Heart left ventricle (tissue), 16 donors: ENCODE measurements at regions not wholly inside any gene's neighbourhood (a gene's known extent, or its start where the extent isn't known, plus 50 kb on each side); places are given as distances from the start of the nearest gene placed in this dataset.
"Not testable (repeated sequence)": the region's sequence is repeated elsewhere in the genome, so short reads cannot be mapped to it uniquely, and the experiment has no call there.

ENCODE experiments used
- ATAC-seq, 4 donors: fragments of 200-7000 bp; cut with Tn5 transposase; one replicate each; pipeline ENCODE4 v1.9.1; 2020 to 2022; ENCODE audit warnings: moderate library complexity in 4 of 4, mild to moderate bottlenecking in 3 of 4, moderate number of reproducible peaks in 1 of 4
- DNase-seq, 5 donors: peaks; one replicate each; pipeline ENCODE4 v3.0.0-alpha.2; 2020
- H3K27ac ChIP-seq, 12 donors: fragments of 200-600 bp; sonication (generic) in 4 of 12; one replicate each; pipeline versions ENCODE4 v1.5.0 to v1.8.0; 2016 to 2022; ENCODE audit warnings: mild to moderate bottlenecking in 2 of 12
- H3K27me3 ChIP-seq, 9 donors: fragments of 200-600 bp; sonication (generic) in 2 of 9; one replicate each; pipeline versions ENCODE4 v1.5.1 to v1.8.0; 2016 to 2022; ENCODE audit warnings: mild to moderate bottlenecking in 3 of 9
- H3K36me3 ChIP-seq, 9 donors: fragments of 200-600 bp; sonication (generic) in 2 of 9; one replicate each; pipeline versions ENCODE4 v1.5.0 to v1.8.0; 2018 to 2022; ENCODE audit warnings: mild to moderate bottlenecking in 2 of 9
- H3K4me1 ChIP-seq, 12 donors: fragments of 200-600 bp; sonication (generic) in 4 of 12; one replicate each; pipeline versions ENCODE4 v1.5.0 to v1.8.0; 2016 to 2022; ENCODE audit warnings: mild to moderate bottlenecking in 3 of 12
- H3K4me3 ChIP-seq, 12 donors: fragments of 200-600 bp; sonication (generic) in 4 of 12; one replicate each; pipeline versions ENCODE4 v1.5.0 to v1.8.0; 2017 to 2022; ENCODE audit warnings: mild to moderate bottlenecking in 9 of 12, moderate library complexity in 4 of 12
- H3K9me3 ChIP-seq, 12 donors: fragments of 200-600 bp; sonication (generic) in 4 of 12; one replicate each; pipeline versions ENCODE4 v1.5.0 to v1.8.0; 2016 to 2022; ENCODE audit warnings: mild to moderate bottlenecking in 1 of 12
- POLR2A ChIP-seq, 2 donors: fragments of 450-650 bp; IDR thresholded peaks; one replicate each; pipeline ENCODE4 v1.6.1; 2017; ENCODE audit warnings: antibody characterized with exemption in 2 of 2, mild to moderate bottlenecking in 2 of 2, moderate library complexity in 2 of 2
- WGBS, 4 donors: extraction: QIAGEN DNeasy Blood & Tissue Kit in 2 of 4; methylation state at CpG; one replicate each; pipeline versions ENCODE4 v1.1.5 to v1.1.7; 2013 to 2018; 5-methylcytosine and 5-hydroxymethylcytosine counted together
- intact Hi-C, 10 donors: fragments of 100-400 bp; cut with DNase I; formaldehyde crosslinking; loops; one replicate each; pipeline versions ENCODE4 v1.11.1 to v1.14.2; 2022
- TF ChIP-seq, protein P1 (sequence below), 12 donors: fragments of 200-600 bp; sonication (generic) in 4 of 12; IDR thresholded peaks; one replicate each; pipeline versions ENCODE4 v1.5.0 to v1.8.0; 2018 to 2022; ENCODE audit warnings: antibody characterized with exemption in 12 of 12, mild to moderate bottlenecking in 5 of 12
- donor health status: ischemic (EF 13 %, LVEDD 7.1; RV severe dilation, severe dysfunction).
- donor health status: healthy with polysubstance abuse.
- donor health status: DM: no; HTN: yes; CAD: no.
- donor health status: DM: no; HTN: no; CAD: no.
- donor health status: ischemic (EF 25% LVEDD 6.9; RV normal size, moderate dysfunction).
- donor health status: ischemic (EF 25% LVEDD 5.7; RV mildly dilated, moderate dysfunction).
- donor health status: healthy.
- donor health status: DM: yes; HTN: yes; CAD: no.
- donor health status: ischemic (EF 35%, LVEDD 5.7; RV mildly dilated, moderate dysfunction).
- donor health status: nonischemic (EF 11% LVEDD 7.7; RV severe dilation, severe dysfunction).
- donor health status: DM: yes; HTN: yes; CAD: no.
- donor health status: PGD.
- donor health status: ischemic (EF 29% LVEDD 5.4; RV normal size, mild dysfunction).
- donor health status: nonischemic (EF 23%, LVEDD 6.1; RV moderate dilation, normal function).

DNA sequence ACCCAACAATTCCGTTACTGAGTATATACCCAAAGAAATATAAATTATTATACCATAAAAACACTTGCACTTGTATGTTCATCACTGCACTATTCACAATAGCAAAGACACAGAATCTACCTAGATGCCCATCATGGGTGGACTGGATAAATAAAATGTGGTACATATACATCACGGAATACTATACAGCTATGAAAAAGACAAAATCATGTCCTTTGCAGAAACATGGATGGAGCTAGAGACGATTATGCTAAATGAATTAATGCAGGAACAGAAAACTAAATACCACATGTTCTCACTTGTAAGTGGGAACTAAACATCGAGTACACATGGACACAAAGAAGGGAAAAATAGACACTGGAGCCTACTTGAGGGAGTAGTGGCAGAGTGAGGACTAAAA is 185.3 kb downstream of the PYDC2 start:
- TF ChIP-seq, protein P1, sequence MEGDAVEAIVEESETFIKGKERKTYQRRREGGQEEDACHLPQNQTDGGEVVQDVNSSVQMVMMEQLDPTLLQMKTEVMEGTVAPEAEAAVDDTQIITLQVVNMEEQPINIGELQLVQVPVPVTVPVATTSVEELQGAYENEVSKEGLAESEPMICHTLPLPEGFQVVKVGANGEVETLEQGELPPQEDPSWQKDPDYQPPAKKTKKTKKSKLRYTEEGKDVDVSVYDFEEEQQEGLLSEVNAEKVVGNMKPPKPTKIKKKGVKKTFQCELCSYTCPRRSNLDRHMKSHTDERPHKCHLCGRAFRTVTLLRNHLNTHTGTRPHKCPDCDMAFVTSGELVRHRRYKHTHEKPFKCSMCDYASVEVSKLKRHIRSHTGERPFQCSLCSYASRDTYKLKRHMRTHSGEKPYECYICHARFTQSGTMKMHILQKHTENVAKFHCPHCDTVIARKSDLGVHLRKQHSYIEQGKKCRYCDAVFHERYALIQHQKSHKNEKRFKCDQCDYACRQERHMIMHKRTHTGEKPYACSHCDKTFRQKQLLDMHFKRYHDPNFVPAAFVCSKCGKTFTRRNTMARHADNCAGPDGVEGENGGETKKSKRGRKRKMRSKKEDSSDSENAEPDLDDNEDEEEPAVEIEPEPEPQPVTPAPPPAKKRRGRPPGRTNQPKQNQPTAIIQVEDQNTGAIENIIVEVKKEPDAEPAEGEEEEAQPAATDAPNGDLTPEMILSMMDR (IDR thresholded peaks at IDR 0.05) = no peak
- TF ChIP-seq POLR2A (IDR thresholded peaks at IDR 0.05) = no peak
- intact Hi-C loops = no loop called here
- Histone ChIP-seq H3K36me3 (no peaks in the 10 kb centered on the region), H3K4me1 (no peaks in the 10 kb centered on the region), H3K4me3 (no peak overlapping the region), H3K27me3 (no peaks in the 10 kb centered on the region), H3K9me3 (peaks cover 0 to 24% (median 8%) of the 10 kb centered on the region in 12 donors), H3K27ac (no peak overlapping the region)
- no peak for ATAC-seq
- WGBS, 4 donors = 90 to 94% (median 92%) methylated on average over 4 of the region's 4 CpGs
- no peak for DNase-seq

DNA sequence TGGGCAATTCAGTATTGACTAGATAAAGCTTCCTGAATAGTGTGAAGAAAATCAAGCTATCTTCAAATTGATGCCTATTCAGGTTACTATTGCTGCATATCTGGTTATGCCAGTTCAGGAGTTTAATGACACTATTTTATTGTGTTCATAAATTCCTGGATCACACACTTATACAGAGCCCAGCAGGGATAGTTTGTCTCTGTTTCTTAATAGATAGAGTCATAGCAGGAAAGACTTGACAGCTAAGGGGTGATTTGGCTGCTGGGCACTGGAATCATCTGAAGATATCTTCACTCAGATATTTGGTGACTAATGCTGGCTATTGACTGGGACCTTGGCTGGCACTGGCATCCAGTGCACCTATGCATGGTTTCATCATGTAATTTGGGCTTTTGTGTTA is 187.8 kb downstream of the PYDC2 start:
- DNase-seq = no peak
- Histone ChIP-seq H3K36me3 (no peaks in the 10 kb centered on the region), H3K9me3 (peaks cover 0 to 24% (median 8%) of the 10 kb centered on the region in 12 donors), H3K27ac (no peak overlapping the region), H3K4me1 (no peaks in the 10 kb centered on the region), H3K4me3 (no peak overlapping the region), H3K27me3 (no peaks in the 10 kb centered on the region)
- ATAC-seq = no peak
- TF ChIP-seq POLR2A (IDR thresholded peaks at IDR 0.05) = no peak
- TF ChIP-seq, protein P1 (IDR thresholded peaks at IDR 0.05) = no peak
- intact Hi-C loops = no loop called here

DNA sequence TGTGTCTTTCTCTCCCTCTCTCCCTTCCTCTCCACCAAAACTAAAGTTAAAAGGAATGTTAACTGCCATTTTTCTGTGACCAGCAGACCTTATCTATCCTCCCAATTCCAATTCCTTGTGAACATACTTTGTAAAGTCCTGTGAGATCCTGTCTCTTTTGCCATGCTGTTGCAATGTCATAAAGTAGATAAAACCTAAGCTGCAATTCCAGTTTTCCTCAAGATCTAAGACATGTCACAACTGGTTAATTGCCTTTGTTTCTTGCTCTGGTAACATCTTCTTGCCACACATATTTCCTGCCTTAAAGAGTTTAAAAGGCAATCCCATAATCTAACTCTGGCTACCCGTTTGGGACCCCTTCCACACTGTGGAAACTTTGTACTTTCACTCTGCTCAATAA is 188.7 kb downstream of the PYDC2 start:
- H3K4me3 ChIP-seq = no peak overlapping the region
- no peak for ATAC-seq
- no peak for DNase-seq
- H3K9me3 ChIP-seq = peaks cover 0 to 20% (median 7%) of the 10 kb centered on the region in 12 donors
- H3K36me3 ChIP-seq = no peaks in the 10 kb centered on the region
- H3K27me3 ChIP-seq = no peaks in the 10 kb centered on the region
- WGBS, 4 donors = 53 to 74% (median 64%) methylated on average over 1 of the region's 1 CpG
- intact Hi-C loops = no loop called here
- H3K4me1 ChIP-seq = no peaks in the 10 kb centered on the region
- H3K27ac ChIP-seq = no peak overlapping the region
- TF ChIP-seq, protein P1 (IDR thresholded peaks at IDR 0.05) = no peak
- TF ChIP-seq POLR2A (IDR thresholded peaks at IDR 0.05) = no peak

DNA sequence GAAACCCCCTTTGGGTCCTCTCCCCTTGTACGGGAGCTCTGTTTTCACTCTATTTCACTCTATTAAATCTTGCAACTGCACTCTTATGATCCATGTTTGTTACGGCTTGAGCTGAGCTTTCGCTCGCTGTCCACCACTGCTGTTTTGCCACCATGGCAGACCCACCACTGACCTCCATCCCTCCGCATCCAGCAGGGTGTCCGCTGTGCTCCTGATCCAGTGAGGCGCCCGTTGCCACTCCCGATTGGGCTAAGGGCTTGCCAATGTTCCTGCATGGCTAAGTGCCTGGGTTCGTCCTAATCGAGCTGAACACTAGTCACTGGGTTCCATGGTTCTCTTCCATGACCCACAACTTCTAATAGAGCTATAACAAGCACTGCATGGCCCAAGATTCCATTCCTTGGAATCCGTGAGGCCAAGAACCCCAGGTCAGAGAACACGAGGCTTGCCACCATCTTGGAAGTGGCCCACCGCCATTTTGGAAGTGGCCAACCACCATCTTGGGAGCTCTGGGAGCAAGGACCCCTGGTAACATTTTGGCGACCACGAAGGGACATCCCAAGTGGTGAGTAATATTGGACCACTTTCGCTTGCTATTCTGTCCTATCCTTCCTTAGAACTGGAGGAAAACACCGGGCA is 197.9 kb downstream of the PYDC2 start:
- H3K4me3 ChIP-seq, intact Hi-C loops, H3K27ac ChIP-seq, H3K36me3 ChIP-seq, H3K4me1 ChIP-seq, DNase-seq, H3K27me3 ChIP-seq, ATAC-seq: not testable (repeated sequence)
- WGBS, 4 donors = 91 to 95% (median 93%) methylated on average over 18 of the region's 18 CpGs
- peaks cover 0 to 11% (median 0%) of the 10 kb centered on the region in 12 donors for H3K9me3 ChIP-seq

DNA sequence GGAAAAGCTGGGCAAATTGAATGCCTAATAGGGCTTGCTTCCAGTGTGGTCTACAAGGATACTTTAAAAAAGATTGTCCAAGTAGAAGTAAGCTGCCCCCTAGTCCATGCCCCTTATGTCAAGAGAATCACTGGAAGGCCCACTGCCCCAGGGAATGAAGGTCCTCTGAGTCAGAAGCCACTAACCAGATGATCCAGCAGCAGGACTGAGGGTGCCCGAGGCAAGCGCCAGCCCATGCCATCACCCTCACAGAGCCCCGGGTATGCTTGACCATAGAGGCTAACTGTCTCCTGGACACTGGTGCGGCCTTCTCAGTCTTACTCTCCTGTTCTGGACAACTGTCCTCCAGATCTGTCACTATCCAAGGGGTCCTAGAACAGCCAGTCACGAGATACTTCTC is 201.2 kb downstream of the PYDC2 start:
- DNase-seq, ATAC-seq, H3K27ac ChIP-seq, intact Hi-C loops, H3K4me3 ChIP-seq, H3K27me3 ChIP-seq, H3K36me3 ChIP-seq, H3K9me3 ChIP-seq, H3K4me1 ChIP-seq: not testable (repeated sequence)
- 79 to 89% (median 85%) methylated on average over 5 of the region's 5 CpGs for WGBS, 4 donors
